ENCODE measurements at regions not wholly inside any gene's neighbourhood (a gene's known extent, or its start where the extent isn't known, plus 50 kb on each side); places are given as distances from the start of the nearest gene placed in this dataset.

- TF ChIP-seq, protein P1, sequence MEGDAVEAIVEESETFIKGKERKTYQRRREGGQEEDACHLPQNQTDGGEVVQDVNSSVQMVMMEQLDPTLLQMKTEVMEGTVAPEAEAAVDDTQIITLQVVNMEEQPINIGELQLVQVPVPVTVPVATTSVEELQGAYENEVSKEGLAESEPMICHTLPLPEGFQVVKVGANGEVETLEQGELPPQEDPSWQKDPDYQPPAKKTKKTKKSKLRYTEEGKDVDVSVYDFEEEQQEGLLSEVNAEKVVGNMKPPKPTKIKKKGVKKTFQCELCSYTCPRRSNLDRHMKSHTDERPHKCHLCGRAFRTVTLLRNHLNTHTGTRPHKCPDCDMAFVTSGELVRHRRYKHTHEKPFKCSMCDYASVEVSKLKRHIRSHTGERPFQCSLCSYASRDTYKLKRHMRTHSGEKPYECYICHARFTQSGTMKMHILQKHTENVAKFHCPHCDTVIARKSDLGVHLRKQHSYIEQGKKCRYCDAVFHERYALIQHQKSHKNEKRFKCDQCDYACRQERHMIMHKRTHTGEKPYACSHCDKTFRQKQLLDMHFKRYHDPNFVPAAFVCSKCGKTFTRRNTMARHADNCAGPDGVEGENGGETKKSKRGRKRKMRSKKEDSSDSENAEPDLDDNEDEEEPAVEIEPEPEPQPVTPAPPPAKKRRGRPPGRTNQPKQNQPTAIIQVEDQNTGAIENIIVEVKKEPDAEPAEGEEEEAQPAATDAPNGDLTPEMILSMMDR (IDR thresholded peaks at IDR 0.05; ENCODE audit: insufficient read depth, low read length, poor library complexity, severe bottlenecking): no peak
- no peak for DNase-seq (ENCODE audit: extremely low read depth, insufficient read length)
- Histone ChIP-seq H3K27me3 (replicated peaks; ENCODE audit: control insufficient read depth, insufficient read depth, low read length) (no peaks in the 10 kb centered on the region), H3K4me3 (replicated peaks; ENCODE audit: low read depth, low read length) (no peak overlapping the region), H3K36me3 (ENCODE audit: control insufficient read depth, insufficient read depth, low read length) (no peaks in the 10 kb centered on the region)
These were observed 97.6 kb upstream of the PDE1C start for GRCh38 chr7:32167815-32168214.

GRCh38 chr7:32167256-32167655 is 97.0 kb upstream of the PDE1C start:
- Histone ChIP-seq H3K27me3 (replicated peaks; ENCODE audit: control insufficient read depth, insufficient read depth, low read length) (no peaks in the 10 kb centered on the region), H3K4me3 (replicated peaks; ENCODE audit: low read depth, low read length) (no peak overlapping the region), H3K36me3 (ENCODE audit: control insufficient read depth, insufficient read depth, low read length) (no peaks in the 10 kb centered on the region)
- no peak for DNase-seq (ENCODE audit: extremely low read depth, insufficient read length)
- TF ChIP-seq, protein P1 (IDR thresholded peaks at IDR 0.05; ENCODE audit: insufficient read depth, low read length, poor library complexity, severe bottlenecking): no peak

DNA sequence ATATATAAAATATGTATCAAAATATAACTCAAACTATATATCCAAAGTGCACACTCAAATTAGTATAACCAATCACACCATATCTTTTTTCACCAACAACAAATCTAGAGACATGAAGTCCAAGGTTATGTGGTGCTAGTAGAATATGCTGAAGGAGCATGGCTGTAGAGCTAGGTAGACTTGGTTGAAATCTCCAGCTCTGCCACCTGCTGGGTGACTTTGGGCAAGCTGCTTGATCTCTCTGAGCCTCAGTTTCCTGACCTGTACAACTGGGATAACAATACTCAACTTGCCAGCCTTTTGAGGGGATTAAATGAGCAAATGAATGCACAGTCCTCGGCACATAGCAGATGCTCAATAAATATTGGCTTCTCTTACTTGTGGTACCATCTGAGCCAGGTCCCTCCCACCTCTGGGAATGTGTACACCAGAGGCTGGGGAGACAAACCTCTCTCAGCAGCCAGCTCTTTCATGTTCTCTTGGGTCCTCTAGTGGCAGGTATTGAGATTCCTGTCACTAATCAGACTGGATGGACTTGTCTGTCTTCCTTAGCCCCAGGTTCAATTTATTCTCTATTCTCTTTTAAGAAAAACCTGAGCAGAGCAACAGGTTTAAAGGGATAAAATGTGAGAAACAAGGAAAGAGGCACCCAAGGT is 94.3 kb upstream of the PDE1C start:
- Histone ChIP-seq H3K36me3 (ENCODE audit: control insufficient read depth, insufficient read depth, low read length) (no peaks in the 10 kb centered on the region), H3K4me3 (replicated peaks; ENCODE audit: low read depth, low read length) (no peak overlapping the region), H3K27me3 (replicated peaks; ENCODE audit: control insufficient read depth, insufficient read depth, low read length) (no peaks in the 10 kb centered on the region)
- no peak for DNase-seq (ENCODE audit: extremely low read depth, insufficient read length)
- TF ChIP-seq, protein P1 (IDR thresholded peaks at IDR 0.05; ENCODE audit: insufficient read depth, low read length, poor library complexity, severe bottlenecking): peak; percentile 22

- Histone ChIP-seq H3K27me3 (replicated peaks; ENCODE audit: control insufficient read depth, insufficient read depth, low read length) (no peaks in the 10 kb centered on the region), H3K4me3 (replicated peaks; ENCODE audit: low read depth, low read length) (no peak overlapping the region), H3K36me3 (ENCODE audit: control insufficient read depth, insufficient read depth, low read length) (no peaks in the 10 kb centered on the region)
- no peak for DNase-seq (ENCODE audit: extremely low read depth, insufficient read length)
- TF ChIP-seq, protein P1 (IDR thresholded peaks at IDR 0.05; ENCODE audit: insufficient read depth, low read length, poor library complexity, severe bottlenecking): no peak
These were observed 93.7 kb upstream of the PDE1C start for GRCh38 chr7:32163896-32164295.

- H3K4me3 ChIP-seq (replicated peaks; ENCODE audit: low read depth, low read length): no peak overlapping the region
- H3K36me3 ChIP-seq (ENCODE audit: control insufficient read depth, insufficient read depth, low read length): no peaks in the 10 kb centered on the region
- no peaks in the 10 kb centered on the region for H3K27me3 ChIP-seq (replicated peaks; ENCODE audit: control insufficient read depth, insufficient read depth, low read length)
- DNase-seq (ENCODE audit: extremely low read depth, insufficient read length): no peak
- TF ChIP-seq, protein P1 (IDR thresholded peaks at IDR 0.05; ENCODE audit: insufficient read depth, low read length, poor library complexity, severe bottlenecking): no peak
These were observed 93.1 kb upstream of the PDE1C start for GRCh38 chr7:32163141-32163806.
